Endodermal cell (in vitro differentiated cells): ENCODE measurements at regions not wholly inside any gene's neighbourhood (a gene's known extent, or its start where the extent isn't known, plus 50 kb on each side); places are given as distances from the start of the nearest gene placed in this dataset.

Source experiments
- DNase-seq: peaks from one replicate; pipeline ENCODE4 v3.0.0-alpha.2; 2017
- H3K27ac ChIP-seq: 2 replicates; pipeline ENCODE4 v1.5.1; 2013; ENCODE audit warnings: mild to moderate bottlenecking, low read depth, low read length, moderate library complexity
- H3K27me3 ChIP-seq: 2 replicates; pipeline ENCODE4 v1.6.1; 2013; ENCODE audit warnings: mild to moderate bottlenecking, low read length, moderate library complexity; ENCODE audit not compliant: insufficient read depth, control insufficient read depth, poor library complexity, severe bottlenecking
- H3K36me3 ChIP-seq: 2 replicates; pipeline ENCODE4 v1.7.0; 2013; ENCODE audit warnings: mild to moderate bottlenecking, low read length, moderate library complexity; ENCODE audit not compliant: control insufficient read depth, insufficient read depth
- H3K4me1 ChIP-seq: one replicate; pipeline ENCODE4 v1.7.0; 2013; ENCODE audit warnings: low read length; ENCODE audit not compliant: control insufficient read depth, insufficient read depth
- H3K4me3 ChIP-seq: 2 replicates; pipeline ENCODE4 v1.5.1; 2013; ENCODE audit warnings: mild to moderate bottlenecking, low read length, moderate library complexity
- H3K9ac ChIP-seq: 2 replicates; pipeline ENCODE4 v1.6.1; 2013; ENCODE audit warnings: mild to moderate bottlenecking, low read length, moderate library complexity; ENCODE audit not compliant: poor library complexity, severe bottlenecking; ENCODE audit errors: extremely low read depth
- H3K9me3 ChIP-seq: 2 replicates; pipeline ENCODE4 v1.6.1; 2013; ENCODE audit warnings: mild to moderate bottlenecking, low read length, moderate library complexity; ENCODE audit not compliant: control insufficient read depth
- H3K27ac Mint-ChIP-seq: 2 replicates; pipeline ENCODE4 v1.8.0; 2020; ENCODE audit warnings: mixed read lengths
- H3K27me3 Mint-ChIP-seq: 2 replicates; pipeline ENCODE4 v1.8.0; 2021; ENCODE audit warnings: mild to moderate bottlenecking, mixed read lengths; ENCODE audit not compliant: insufficient read depth
- H3K36me3 Mint-ChIP-seq: 2 replicates; pipeline ENCODE4 v1.8.0; 2020; ENCODE audit warnings: low read depth, mixed read lengths
- H3K4me1 Mint-ChIP-seq: 2 replicates; pipeline ENCODE4 v1.8.0; 2020; ENCODE audit warnings: mixed read lengths
- H3K4me3 Mint-ChIP-seq: 2 replicates; pipeline ENCODE4 v1.8.0; 2020; ENCODE audit warnings: mild to moderate bottlenecking, moderate library complexity, mixed read lengths
- H3K9me3 Mint-ChIP-seq: 2 replicates; pipeline ENCODE4 v1.8.0; 2020; ENCODE audit warnings: mild to moderate bottlenecking, mixed read lengths
- CTCF ChIP-seq: fragments of 200-600 bp; sonication (generic); conservative IDR thresholded peaks from 2 replicates; pipeline ENCODE4 v1.5.0; 2021; ENCODE audit warnings: antibody characterized with exemption, mild to moderate bottlenecking
- WGBS, 2 experiments: methylation state at CpG; one replicate each; pipeline versions ENCODE4 v1.1.5 to v1.1.7; 2013; ENCODE audit warnings: missing lambda C conversion rate in 2 of 2, mixed read lengths in 1 of 2; ENCODE audit not compliant: insufficient coverage in 1 of 2, insufficient read length in 1 of 2; 5-methylcytosine and 5-hydroxymethylcytosine counted together

- H3K27me3 ChIP-seq: no peaks in the 10 kb centered on the region
- H3K27me3 Mint-ChIP-seq: no peaks in the 10 kb centered on the region
- no peak overlapping the region for H3K9ac ChIP-seq
- WGBS, 2 experiments: 100% methylated on average over 1 to 2 of the region's 2 CpGs
- DNase-seq: no peak
- H3K36me3 ChIP-seq: no peaks in the 10 kb centered on the region
- no peaks in the 10 kb centered on the region for H3K36me3 Mint-ChIP-seq
- no peak overlapping the region for H3K27ac ChIP-seq
- no peaks in the 10 kb centered on the region for H3K4me1 Mint-ChIP-seq
- H3K27ac Mint-ChIP-seq: no peak overlapping the region
- no peak for TF ChIP-seq CTCF
- H3K4me3 ChIP-seq: no peak overlapping the region
- no peaks in the 10 kb centered on the region for H3K9me3 Mint-ChIP-seq
- H3K4me1 ChIP-seq: no peaks in the 10 kb centered on the region
- no peaks in the 10 kb centered on the region for H3K9me3 ChIP-seq
- H3K4me3 Mint-ChIP-seq: no peak overlapping the region
Measured at GRCh38 chr4:181671672-181672071, 571.5 kb upstream of the TENM3 start.

- H3K27me3 Mint-ChIP-seq: no peaks in the 10 kb centered on the region
- H3K9me3 Mint-ChIP-seq: no peaks in the 10 kb centered on the region
- TF ChIP-seq CTCF: no peak
- H3K4me3 Mint-ChIP-seq: no peak overlapping the region
- H3K36me3 ChIP-seq: no peaks in the 10 kb centered on the region
- no peaks in the 10 kb centered on the region for H3K36me3 Mint-ChIP-seq
- no peak for DNase-seq
- no peak overlapping the region for H3K9ac ChIP-seq
- no peaks in the 10 kb centered on the region for H3K27me3 ChIP-seq
- H3K4me1 Mint-ChIP-seq: no peaks in the 10 kb centered on the region
- no peak overlapping the region for H3K4me3 ChIP-seq
- H3K4me1 ChIP-seq: no peaks in the 10 kb centered on the region
- WGBS, 2 experiments: 92 to 100% methylated on average over 1 to 2 of the region's 2 CpGs
- no peaks in the 10 kb centered on the region for H3K9me3 ChIP-seq
- H3K27ac ChIP-seq: no peak overlapping the region
- no peak overlapping the region for H3K27ac Mint-ChIP-seq
Measured at GRCh38 chr4:181672751-181673150, 570.5 kb upstream of the TENM3 start.

GRCh38 chr4:181674315-181674875 lies 568.8 kb upstream of the TENM3 start:
- no peak overlapping the region for H3K27ac ChIP-seq
- Mint-ChIP-seq H3K36me3 (no peaks in the 10 kb centered on the region), H3K9me3 (no peaks in the 10 kb centered on the region), H3K27me3 (no peaks in the 10 kb centered on the region), H3K4me3 (no peak overlapping the region), H3K27ac (no peak overlapping the region), H3K4me1 (no peaks in the 10 kb centered on the region)
- no peak overlapping the region for H3K9ac ChIP-seq
- H3K9me3 ChIP-seq: no peaks in the 10 kb centered on the region
- H3K36me3 ChIP-seq: no peaks in the 10 kb centered on the region
- 88 to 92% methylated on average over 1 of the region's 1 CpG for WGBS, 2 experiments
- TF ChIP-seq CTCF: no peak
- no peaks in the 10 kb centered on the region for H3K4me1 ChIP-seq
- DNase-seq: no peak
- no peak overlapping the region for H3K4me3 ChIP-seq
- H3K27me3 ChIP-seq: no peaks in the 10 kb centered on the region
